ENCODE measurements at regions not wholly inside any gene's neighbourhood (a gene's known extent, or its start where the extent isn't known, plus 50 kb on each side); places are given as distances from the start of the nearest gene placed in this dataset.

DNA sequence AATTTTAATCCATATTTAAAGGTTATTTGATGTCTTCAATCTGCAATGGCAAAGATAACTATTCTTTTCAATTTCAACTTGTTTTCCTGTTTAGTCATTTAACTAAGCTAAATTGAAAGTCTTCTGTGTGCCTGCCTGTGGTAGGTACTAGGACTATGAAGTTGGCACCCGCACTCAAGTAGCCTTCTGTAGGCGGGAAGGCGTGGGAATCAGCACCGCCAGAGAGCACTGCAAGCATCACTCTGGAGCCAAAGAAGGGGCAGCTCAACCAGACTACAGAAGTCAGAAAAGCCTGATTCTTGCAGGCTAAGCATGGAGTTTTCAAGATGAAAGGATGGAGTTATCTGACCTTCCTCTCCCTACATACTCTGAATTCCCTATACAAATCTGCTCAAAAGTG lies 269.0 kb upstream of the PHF14 start:
- H3K4me3 ChIP-seq (ENCODE audit: low read depth, low read length): no peak overlapping the region
- TF ChIP-seq, protein P1, sequence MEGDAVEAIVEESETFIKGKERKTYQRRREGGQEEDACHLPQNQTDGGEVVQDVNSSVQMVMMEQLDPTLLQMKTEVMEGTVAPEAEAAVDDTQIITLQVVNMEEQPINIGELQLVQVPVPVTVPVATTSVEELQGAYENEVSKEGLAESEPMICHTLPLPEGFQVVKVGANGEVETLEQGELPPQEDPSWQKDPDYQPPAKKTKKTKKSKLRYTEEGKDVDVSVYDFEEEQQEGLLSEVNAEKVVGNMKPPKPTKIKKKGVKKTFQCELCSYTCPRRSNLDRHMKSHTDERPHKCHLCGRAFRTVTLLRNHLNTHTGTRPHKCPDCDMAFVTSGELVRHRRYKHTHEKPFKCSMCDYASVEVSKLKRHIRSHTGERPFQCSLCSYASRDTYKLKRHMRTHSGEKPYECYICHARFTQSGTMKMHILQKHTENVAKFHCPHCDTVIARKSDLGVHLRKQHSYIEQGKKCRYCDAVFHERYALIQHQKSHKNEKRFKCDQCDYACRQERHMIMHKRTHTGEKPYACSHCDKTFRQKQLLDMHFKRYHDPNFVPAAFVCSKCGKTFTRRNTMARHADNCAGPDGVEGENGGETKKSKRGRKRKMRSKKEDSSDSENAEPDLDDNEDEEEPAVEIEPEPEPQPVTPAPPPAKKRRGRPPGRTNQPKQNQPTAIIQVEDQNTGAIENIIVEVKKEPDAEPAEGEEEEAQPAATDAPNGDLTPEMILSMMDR (IDR thresholded peaks at IDR 0.05; ENCODE audit: insufficient read depth, low read length): no peak
- DNase-seq (ENCODE audit: low read depth): no peak

DNA sequence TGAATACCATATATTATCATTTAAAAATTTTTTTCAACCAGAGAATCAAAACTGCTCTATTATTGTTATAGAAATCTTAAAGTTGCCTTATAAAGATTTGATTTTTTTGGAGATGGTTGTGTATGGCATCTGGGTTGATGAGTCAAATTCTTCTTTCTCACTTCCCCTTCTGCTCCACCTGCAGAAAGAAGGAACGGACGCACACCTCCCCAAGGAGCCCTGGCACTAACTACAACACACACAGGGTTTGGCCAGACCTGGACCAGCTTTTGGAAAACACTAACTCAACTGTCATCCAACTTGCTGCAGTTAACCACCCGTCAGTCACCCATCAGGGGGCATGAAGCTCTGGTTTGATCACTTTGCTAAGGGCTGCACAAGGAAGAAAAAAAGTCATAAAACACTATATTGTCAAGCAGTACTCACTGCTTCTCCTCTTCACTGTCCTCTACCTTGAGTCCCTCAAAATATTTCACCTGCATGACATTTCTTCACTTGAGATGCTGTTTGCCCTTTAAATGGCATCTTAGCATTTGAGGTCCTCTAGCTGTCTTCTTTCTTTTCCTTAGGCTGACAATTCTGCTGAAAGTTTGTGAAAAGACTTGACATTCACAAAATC lies 266.7 kb upstream of the PHF14 start:
- H3K4me3 ChIP-seq (ENCODE audit: low read depth, low read length): no peak overlapping the region
- no peak for DNase-seq (ENCODE audit: low read depth)
- TF ChIP-seq, protein P1 (IDR thresholded peaks at IDR 0.05; ENCODE audit: insufficient read depth, low read length): no peak

GRCh38 chr7:10707519-10707918 lies 266.2 kb upstream of the PHF14 start:
- no peak for DNase-seq (ENCODE audit: low read depth)
- no peak overlapping the region for H3K4me3 ChIP-seq (ENCODE audit: low read depth, low read length)
- TF ChIP-seq, protein P1 (IDR thresholded peaks at IDR 0.05; ENCODE audit: insufficient read depth, low read length): no peak

DNA sequence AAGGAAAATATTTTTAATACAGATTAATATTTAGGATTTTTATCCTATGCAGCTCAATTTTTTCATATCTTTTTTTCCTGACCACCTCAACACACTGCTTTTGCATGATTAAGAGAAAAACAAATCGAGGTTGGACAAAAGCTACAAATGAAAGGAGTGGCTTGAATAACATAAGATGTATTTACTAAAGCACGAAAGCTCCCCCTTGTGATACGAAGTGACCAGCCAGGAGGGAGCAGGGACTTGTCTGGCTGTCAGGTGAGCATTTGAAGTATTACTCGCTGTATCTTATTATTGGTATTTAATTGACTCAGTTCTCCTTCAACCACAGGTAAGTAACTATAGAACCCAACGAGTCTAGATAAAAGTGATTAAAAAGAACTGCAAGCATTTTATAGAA lies 265.2 kb upstream of the PHF14 start:
- no peak for DNase-seq (ENCODE audit: low read depth)
- H3K4me3 ChIP-seq (ENCODE audit: low read depth, low read length): no peak overlapping the region
- TF ChIP-seq, protein P1 (IDR thresholded peaks at IDR 0.05; ENCODE audit: insufficient read depth, low read length): no peak

DNA sequence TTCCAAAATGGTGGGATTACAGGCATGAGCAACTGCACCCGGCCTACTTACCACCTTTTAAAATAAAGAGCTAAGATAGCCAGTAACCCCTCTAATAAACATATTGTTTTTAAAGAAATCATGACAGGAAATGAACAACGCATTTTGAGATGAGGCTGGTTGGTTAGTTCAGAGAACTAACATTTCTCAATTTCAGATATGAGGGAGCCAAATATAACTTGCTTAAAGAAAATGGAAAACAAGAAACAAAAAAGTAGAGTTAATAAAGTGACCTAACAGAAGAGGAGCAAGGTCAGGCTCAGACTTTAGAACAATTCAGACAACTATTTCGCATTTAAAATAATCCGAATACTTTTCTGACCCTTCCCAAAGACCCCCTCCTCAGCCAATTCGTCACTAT lies 254.9 kb upstream of the PHF14 start:
- no peak for DNase-seq (ENCODE audit: low read depth)
- H3K4me3 ChIP-seq (ENCODE audit: low read depth, low read length): no peak overlapping the region
- TF ChIP-seq, protein P1 (IDR thresholded peaks at IDR 0.05; ENCODE audit: insufficient read depth, low read length): no peak

DNA sequence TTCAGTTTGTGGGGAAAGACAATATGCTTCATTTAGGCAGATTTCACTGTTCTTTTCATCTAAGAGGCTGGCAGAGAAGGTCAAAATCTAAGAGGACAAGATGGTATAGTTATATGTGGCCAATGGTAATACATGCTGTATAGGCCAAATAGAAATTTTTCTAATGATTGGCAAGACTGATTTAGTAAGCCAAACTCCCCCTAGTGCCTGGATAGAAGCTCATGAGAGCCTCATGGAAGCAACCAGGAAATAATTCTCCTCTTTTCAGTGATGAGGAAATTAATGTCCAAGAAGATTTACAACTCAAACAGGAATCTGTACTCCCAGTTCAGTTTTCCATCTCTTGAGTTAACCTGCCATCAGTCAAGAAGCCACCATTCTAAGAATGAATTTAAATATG lies 253.6 kb upstream of the PHF14 start:
- H3K4me3 ChIP-seq (ENCODE audit: low read depth, low read length): no peak overlapping the region
- no peak for DNase-seq (ENCODE audit: low read depth)
- TF ChIP-seq, protein P1 (IDR thresholded peaks at IDR 0.05; ENCODE audit: insufficient read depth, low read length): no peak

DNA sequence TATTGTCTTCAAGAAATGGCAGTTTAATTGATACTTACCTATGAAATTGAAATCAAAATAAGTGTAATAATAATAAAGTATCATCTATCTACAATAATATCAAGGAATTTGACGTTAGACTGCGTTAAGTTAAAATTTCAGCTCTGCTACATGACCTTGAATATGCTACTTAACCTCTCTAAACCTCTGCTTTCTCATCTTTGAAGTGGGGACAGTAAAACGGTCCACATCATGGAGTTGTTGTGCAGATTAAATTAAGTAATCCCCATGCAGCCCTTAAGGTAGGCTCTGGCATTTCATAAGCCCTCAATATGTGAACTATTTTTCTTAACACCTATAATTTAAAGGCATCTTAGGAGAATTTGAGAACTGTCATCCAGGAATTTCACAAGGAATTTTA lies 252.4 kb upstream of the PHF14 start:
- TF ChIP-seq, protein P1 (IDR thresholded peaks at IDR 0.05; ENCODE audit: insufficient read depth, low read length): no peak
- DNase-seq (ENCODE audit: low read depth): no peak

More for the DNA sequence above, 252.4 kb upstream of the PHF14 start:
- no peak overlapping the region for H3K4me3 ChIP-seq (ENCODE audit: low read depth, low read length)
